ENCODE measurements at regions not wholly inside any gene's neighbourhood (a gene's known extent, or its start where the extent isn't known, plus 50 kb on each side); places are given as distances from the start of the nearest gene placed in this dataset.
"Not testable (repeated sequence)": the region's sequence is repeated elsewhere in the genome, so short reads cannot be mapped to it uniquely, and the experiment has no call there.

GRCh38 chr3:137872589-137872988 is 108.5 kb downstream of the SOX14 start:
- not testable (repeated sequence) for TF ChIP-seq CTCF (IDR thresholded peaks at IDR 0.05); POLR2AphosphoS5 (IDR thresholded peaks at IDR 0.05; ENCODE audit: insufficient read depth in 1 of 2, low read depth in 1 of 2)

Measured in vagina (tissue), 2 donors.